ENCODE measurements at regions not wholly inside any gene's neighbourhood (a gene's known extent, or its start where the extent isn't known, plus 50 kb on each side); places are given as distances from the start of the nearest gene placed in this dataset.

GRCh38 chr4:186451982-186452381 is 103.4 kb downstream of the MTNR1A start (continued):
- TF ChIP-seq CTCF (IDR thresholded peaks at IDR 0.05; ENCODE audit: control extremely low read depth in 1 of 3, insufficient read depth in 1 of 3, low read depth in 1 of 3, low read length in 3 of 3) (no peak), POLR2A (IDR thresholded peaks at IDR 0.05; ENCODE audit: control extremely low read depth in 1 of 2, low read depth in 2 of 2, low read length in 2 of 2) (no peak), CBX8 (IDR thresholded peaks at IDR 0.05; ENCODE audit: borderline replicate concordance, low read depth, low read length) (no peak), BRCA1 (IDR thresholded peaks at IDR 0.05; ENCODE audit: low read depth, low read length) (no peak), KDM5A (IDR thresholded peaks at IDR 0.05; ENCODE audit: low read length) (no peak; the same call in 1 of the 2 replicates)
